KMS-11 (cell line): ENCODE measurements at regions not wholly inside any gene's neighbourhood (a gene's known extent, or its start where the extent isn't known, plus 50 kb on each side); places are given as distances from the start of the nearest gene placed in this dataset.

Source experiments
- H2AFZ ChIP-seq: fragments of 200-600 bp; sonication (generic); 2 replicates; pipeline ENCODE4 v1.6.1; 2016; ENCODE audit warnings: antibody characterized with exemption, mixed run types, low read depth
- H3K27ac ChIP-seq: fragments of 200-600 bp; sonication (generic); 2 replicates; pipeline ENCODE4 v1.6.1; 2016; ENCODE audit warnings: mild to moderate bottlenecking, mixed run types
- H3K27me3 ChIP-seq: fragments of 200-600 bp; sonication (generic); 2 replicates; pipeline ENCODE4 v1.6.1; 2017; ENCODE audit warnings: mild to moderate bottlenecking, low read depth, mixed run types, moderate library complexity; ENCODE audit not compliant: insufficient read depth
- H3K36me3 ChIP-seq: fragments of 200-600 bp; sonication (generic); 2 replicates; pipeline ENCODE4 v1.6.1; 2017; ENCODE audit warnings: mild to moderate bottlenecking, mixed run types; ENCODE audit not compliant: insufficient read depth
- H3K4me1 ChIP-seq: fragments of 200-600 bp; sonication (generic); 2 replicates; pipeline ENCODE4 v1.6.1; 2016; ENCODE audit warnings: mild to moderate bottlenecking, low read depth, mixed run types; ENCODE audit not compliant: poor library complexity, severe bottlenecking
- H3K4me2 ChIP-seq: fragments of 200-600 bp; sonication (generic); 2 replicates; pipeline ENCODE4 v1.7.0; 2016; ENCODE audit warnings: mild to moderate bottlenecking, mixed run types
- H3K4me3 ChIP-seq: fragments of 200-600 bp; sonication (generic); IDR thresholded peaks from 2 replicates; pipeline ENCODE4 v1.6.1; 2017; ENCODE audit warnings: low read depth, low read length, mixed read lengths; ENCODE audit not compliant: insufficient read depth
- H3K79me2 ChIP-seq: fragments of 200-600 bp; sonication (generic); 2 replicates; pipeline ENCODE4 v1.6.1; 2016; ENCODE audit warnings: low read depth, mixed run types; ENCODE audit not compliant: insufficient read depth
- H3K9ac ChIP-seq: fragments of 200-600 bp; sonication (generic); 2 replicates; pipeline ENCODE4 v1.6.1; 2016; ENCODE audit warnings: mild to moderate bottlenecking, mixed run types
- H4K20me1 ChIP-seq: fragments of 200-600 bp; sonication (generic); 2 replicates; pipeline ENCODE4 v1.6.1; 2016; ENCODE audit warnings: mild to moderate bottlenecking, mixed run types; ENCODE audit not compliant: insufficient read depth
- CTCF ChIP-seq: fragments of 200-600 bp; sonication (generic); conservative IDR thresholded peaks from 2 replicates; pipeline ENCODE4 v1.6.1; 2017; ENCODE audit warnings: low read depth, mild to moderate bottlenecking, antibody characterized with exemption, low read length, moderate library complexity, mixed read lengths

GRCh38 chr14:22332686-22333421, 256.2 kb downstream of the DAD1 start:
- Histone ChIP-seq H3K36me3 (no peaks in the 10 kb centered on the region), H3K4me1 (peaks cover 33% of the 10 kb centered on the region), H3K4me2 (no peak overlapping the region), H3K27me3 (no peaks in the 10 kb centered on the region), H3K79me2 (no peaks in the 10 kb centered on the region), H4K20me1 (no peaks in the 10 kb centered on the region), H3K9ac (no peak overlapping the region), H3K27ac (no peak overlapping the region), H3K4me3 (no peak overlapping the region), H2AFZ (no peak overlapping the region)
- TF ChIP-seq CTCF: no peak

- Histone ChIP-seq H3K9ac (no peak overlapping the region), H4K20me1 (no peaks in the 10 kb centered on the region), H2AFZ (no peak overlapping the region), H3K4me2 (no peak overlapping the region), H3K79me2 (no peaks in the 10 kb centered on the region), H3K27me3 (no peaks in the 10 kb centered on the region), H3K4me3 (no peak overlapping the region), H3K4me1 (no peaks in the 10 kb centered on the region), H3K27ac (no peak overlapping the region), H3K36me3 (no peaks in the 10 kb centered on the region)
- TF ChIP-seq CTCF: no peak
Measured at GRCh38 chr14:22329371-22329770, 259.7 kb downstream of the DAD1 start.

GRCh38 chr14:22325676-22326400, 263.2 kb downstream of the DAD1 start:
- no peak overlapping the region for H3K4me2 ChIP-seq

GRCh38 chr14:22320362-22320750, 268.7 kb downstream of the DAD1 start:
- Histone ChIP-seq H3K4me2 (no peak overlapping the region), H3K27me3 (no peaks in the 10 kb centered on the region), H3K9ac (no peak overlapping the region), H3K36me3 (no peaks in the 10 kb centered on the region), H3K79me2 (no peaks in the 10 kb centered on the region), H2AFZ (no peak overlapping the region), H3K4me3 (no peak overlapping the region), H3K4me1 (peaks cover 5% of the 10 kb centered on the region), H4K20me1 (no peaks in the 10 kb centered on the region), H3K27ac (no peak overlapping the region)
- TF ChIP-seq CTCF: no peak

More at GRCh38 chr14:22325676-22326400, 263.2 kb downstream of the DAD1 start:
- Histone ChIP-seq H3K36me3 (no peaks in the 10 kb centered on the region), H3K4me1 (no peaks in the 10 kb centered on the region), H4K20me1 (no peaks in the 10 kb centered on the region), H3K27ac (no peak overlapping the region), H3K4me3 (no peak overlapping the region), H2AFZ (no peak overlapping the region), H3K9ac (no peak overlapping the region), H3K27me3 (no peaks in the 10 kb centered on the region), H3K79me2 (no peaks in the 10 kb centered on the region)
- no peak for TF ChIP-seq CTCF
